Lower leg skin (tissue), 3 donors: ENCODE measurements at regions not wholly inside any gene's neighbourhood (a gene's known extent, or its start where the extent isn't known, plus 50 kb on each side); places are given as distances from the start of the nearest gene placed in this dataset.
"Not testable (repeated sequence)": the region's sequence is repeated elsewhere in the genome, so short reads cannot be mapped to it uniquely, and the experiment has no call there.

ENCODE experiments used
- POLR2A ChIP-seq, 2 donors: fragments of 450-650 bp; IDR thresholded peaks; one replicate each; pipeline ENCODE4 v1.6.1; 2016 to 2017; ENCODE audit warnings: antibody characterized with exemption in 2 of 2, mild to moderate bottlenecking in 1 of 2, moderate library complexity in 1 of 2
- TF ChIP-seq, protein P1 (sequence below), 3 donors: fragments of 450-650 bp; IDR thresholded peaks; one replicate each; pipeline ENCODE4 v1.5.1; 2016; ENCODE audit warnings: antibody characterized with exemption in 3 of 3, mild to moderate bottlenecking in 3 of 3, moderate library complexity in 2 of 3

DNA sequence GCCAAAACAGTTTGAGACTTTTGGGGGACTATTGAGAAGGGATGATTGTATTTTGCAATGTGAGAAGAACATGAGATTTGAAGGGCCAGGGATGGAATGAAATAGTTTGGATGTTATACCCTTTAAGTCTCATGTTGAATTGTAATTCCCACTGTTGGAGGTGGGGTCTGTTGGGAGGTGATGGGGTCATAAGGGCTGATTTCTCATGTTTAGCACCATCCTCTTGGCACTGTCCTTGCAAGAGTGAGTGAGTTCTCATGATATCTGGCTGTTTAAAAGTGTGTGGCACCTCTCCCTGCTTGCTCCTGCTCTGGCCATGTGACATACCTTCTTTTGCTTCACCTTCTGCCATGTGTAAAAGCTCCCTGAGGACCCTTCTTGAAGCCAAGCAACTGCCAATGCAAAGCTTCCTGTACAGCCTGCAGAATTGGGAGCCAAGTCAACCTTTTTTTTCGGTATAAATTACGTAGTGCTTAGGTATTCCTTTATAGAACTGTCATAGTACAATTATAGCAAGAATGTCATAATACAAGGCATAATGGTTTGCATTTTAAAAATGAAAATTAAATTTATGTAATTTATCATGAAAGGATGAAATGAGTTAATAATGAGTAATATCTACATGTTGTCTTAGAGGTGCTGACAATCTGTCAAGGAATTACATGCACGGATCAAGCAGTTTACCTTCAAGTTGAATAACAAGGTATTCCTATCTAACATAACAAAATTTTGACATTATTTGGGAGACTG is 1511.9 kb upstream of the TPTE start:
- TF ChIP-seq, protein P1, sequence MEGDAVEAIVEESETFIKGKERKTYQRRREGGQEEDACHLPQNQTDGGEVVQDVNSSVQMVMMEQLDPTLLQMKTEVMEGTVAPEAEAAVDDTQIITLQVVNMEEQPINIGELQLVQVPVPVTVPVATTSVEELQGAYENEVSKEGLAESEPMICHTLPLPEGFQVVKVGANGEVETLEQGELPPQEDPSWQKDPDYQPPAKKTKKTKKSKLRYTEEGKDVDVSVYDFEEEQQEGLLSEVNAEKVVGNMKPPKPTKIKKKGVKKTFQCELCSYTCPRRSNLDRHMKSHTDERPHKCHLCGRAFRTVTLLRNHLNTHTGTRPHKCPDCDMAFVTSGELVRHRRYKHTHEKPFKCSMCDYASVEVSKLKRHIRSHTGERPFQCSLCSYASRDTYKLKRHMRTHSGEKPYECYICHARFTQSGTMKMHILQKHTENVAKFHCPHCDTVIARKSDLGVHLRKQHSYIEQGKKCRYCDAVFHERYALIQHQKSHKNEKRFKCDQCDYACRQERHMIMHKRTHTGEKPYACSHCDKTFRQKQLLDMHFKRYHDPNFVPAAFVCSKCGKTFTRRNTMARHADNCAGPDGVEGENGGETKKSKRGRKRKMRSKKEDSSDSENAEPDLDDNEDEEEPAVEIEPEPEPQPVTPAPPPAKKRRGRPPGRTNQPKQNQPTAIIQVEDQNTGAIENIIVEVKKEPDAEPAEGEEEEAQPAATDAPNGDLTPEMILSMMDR (IDR thresholded peaks at IDR 0.05) = not testable (repeated sequence)
- not testable (repeated sequence) for TF ChIP-seq POLR2A (IDR thresholded peaks at IDR 0.05)
